ENCODE measurements at regions not wholly inside any gene's neighbourhood (a gene's known extent, or its start where the extent isn't known, plus 50 kb on each side); places are given as distances from the start of the nearest gene placed in this dataset.
"Not testable (repeated sequence)": the region's sequence is repeated elsewhere in the genome, so short reads cannot be mapped to it uniquely, and the experiment has no call there.

DNA sequence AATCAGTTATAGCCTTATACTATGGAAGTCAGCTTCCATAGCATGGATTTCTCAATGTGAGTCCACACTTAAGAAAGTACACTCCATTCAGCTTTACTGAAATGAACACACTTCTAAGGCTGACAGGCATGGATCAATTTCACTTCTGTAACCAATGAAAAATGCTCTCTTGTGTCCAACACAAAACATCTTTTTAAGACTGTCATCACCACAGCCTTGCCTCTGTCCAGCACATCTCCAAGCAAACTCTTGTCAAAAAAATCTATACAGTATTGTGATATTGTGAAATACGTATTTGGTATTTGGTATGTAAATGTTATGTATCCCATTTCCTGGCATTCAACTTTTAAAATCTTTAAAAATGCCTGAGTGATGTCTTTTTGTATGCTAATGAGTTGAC lies 208.7 kb downstream of the RAP2B start:
- no peak for DNase-seq (ENCODE audit: low read depth in 2 of 2)

DNA sequence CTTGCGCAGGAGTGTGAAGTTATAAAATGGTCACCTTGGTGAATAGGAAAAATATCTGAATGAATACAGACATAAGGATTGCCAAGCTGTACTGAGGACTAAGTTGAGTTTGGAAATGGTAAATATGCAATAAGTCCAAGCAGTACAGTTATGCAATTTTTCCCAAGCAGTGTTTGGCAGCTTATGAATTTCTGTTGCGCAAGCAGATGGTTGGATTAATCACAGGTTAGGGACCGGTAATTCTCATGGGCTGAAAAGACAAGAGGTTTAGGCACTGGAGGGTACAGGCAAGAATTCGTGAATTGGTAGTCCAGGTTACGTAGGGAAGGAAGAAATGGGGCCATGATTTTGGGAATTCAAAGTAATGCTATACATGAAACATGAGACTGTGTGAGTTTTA lies 210.3 kb downstream of the RAP2B start:
- DNase-seq (ENCODE audit: low read depth in 2 of 2): peak; percentile 35 to 36

DNA sequence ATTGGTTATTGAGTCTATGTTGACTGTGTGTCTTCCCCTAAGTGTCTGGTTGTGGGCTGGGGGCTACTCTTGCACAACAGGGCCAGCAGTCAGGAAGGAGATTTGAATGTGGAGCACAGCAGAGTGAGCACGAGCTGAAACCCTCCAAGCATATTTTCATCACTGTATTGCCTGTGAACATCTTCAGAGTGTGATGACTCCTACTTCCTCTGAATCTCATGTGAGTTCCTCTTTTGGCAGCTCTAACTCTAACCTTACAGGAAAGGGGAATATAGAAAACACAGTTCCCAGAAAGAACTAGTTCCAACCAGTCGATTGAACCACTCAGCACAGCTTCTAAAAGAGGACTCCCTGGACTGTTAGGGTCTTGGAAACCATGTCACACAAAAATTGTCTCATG lies 211.6 kb downstream of the RAP2B start:
- no peak for DNase-seq (ENCODE audit: low read depth in 2 of 2)

DNA sequence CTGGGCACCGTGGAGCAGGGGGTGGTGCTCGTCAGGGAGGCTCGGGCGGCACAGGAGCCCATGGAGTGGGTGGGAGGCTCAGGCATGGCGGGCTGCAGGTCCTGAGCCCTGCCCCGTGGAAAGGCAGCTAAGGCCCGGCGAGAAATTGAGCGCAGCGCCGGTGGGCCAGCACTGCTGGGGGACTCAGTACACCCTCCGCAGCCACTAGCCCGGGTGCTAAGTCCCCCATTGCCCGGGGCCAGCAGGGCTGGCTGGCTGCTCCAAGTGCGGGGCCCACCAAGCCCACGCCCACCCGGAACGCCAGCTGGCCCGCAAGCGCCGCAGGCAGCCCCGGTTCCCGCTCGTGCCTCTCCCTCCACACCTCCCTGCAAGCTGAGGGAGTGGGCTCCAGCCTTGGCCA lies 216.3 kb downstream of the RAP2B start:
- DNase-seq (ENCODE audit: low read depth in 2 of 2): not testable (repeated sequence)

DNA sequence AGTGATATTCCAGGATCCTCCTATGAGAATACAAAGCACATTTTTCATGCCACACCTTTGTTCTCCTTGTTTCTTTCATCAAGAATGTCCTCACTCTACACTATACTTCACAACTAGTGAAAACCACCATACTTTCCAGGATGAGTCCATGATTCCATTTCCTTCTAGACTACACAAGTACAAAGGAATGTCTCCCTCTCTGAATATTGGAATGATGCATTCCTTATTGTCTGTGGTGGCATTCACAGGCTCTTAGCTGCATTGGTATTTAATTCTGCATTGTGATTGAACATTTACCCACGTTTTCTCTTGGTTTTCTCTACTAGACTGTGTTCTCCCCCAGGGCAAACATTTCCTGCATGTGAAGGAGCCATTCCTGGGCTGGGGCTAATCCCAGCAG lies 217.5 kb downstream of the RAP2B start:
- DNase-seq (ENCODE audit: low read depth in 2 of 2): no peak

DNA sequence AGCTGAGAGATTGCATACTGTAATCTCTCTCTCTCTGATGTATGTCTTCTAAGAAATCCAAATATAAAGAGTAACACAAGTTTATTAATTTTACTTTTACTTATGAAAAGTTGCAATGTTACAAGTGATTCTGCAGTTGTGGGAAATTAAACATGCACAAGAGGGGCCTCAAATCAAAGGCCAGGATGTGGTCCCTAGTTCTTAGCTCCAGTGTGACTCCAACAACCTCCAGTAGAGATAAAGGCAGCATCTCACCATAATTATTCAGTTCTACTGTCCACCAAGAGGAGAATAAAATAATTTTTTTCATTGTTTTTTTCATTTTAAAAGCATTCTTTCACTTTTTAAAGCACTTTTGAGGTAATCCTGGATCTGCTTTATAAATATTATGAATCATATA lies 223.3 kb downstream of the RAP2B start:
- no peak for DNase-seq (ENCODE audit: low read depth in 2 of 2)

DNA sequence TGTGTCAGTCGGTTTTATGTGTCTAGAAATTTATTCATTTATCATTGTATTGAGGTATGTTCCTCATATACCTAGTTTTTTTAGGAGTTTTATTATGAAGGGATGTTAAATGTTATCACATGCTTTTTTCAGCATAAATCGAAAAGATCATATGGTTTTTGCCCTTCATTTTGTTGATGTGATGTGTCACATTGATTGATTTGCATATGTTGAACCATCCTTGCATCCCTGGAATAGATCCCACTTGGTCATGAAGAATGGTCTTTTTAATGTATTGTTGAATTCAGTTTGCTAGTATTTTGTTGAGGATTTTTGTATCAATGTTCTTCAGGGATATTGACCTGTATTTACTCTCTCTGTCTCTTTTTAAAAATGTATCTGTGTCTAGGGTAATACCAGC lies 230.3 kb downstream of the RAP2B start:
- DNase-seq (ENCODE audit: low read depth in 2 of 2): no peak

DNA sequence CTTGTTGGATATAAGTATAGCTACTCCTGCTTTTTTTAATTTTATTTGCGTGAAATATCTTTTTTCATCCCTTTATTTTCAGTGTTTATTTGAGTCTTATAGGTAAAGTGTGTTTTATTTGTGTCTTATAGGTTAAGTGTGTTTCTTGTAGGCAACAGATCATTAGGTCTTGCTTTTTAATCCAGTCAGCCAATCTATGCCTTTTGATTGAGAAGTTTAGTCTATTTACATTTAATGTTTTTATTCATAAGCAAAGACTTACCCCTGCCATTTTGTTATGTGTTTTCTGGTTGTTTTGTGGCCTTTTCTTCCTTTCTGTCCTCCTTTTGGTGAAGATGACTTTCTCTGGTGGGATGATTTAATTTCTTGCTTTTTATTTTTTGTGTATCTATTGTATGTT lies 232.0 kb downstream of the RAP2B start:
- DNase-seq (ENCODE audit: low read depth in 2 of 2): no peak

DNA sequence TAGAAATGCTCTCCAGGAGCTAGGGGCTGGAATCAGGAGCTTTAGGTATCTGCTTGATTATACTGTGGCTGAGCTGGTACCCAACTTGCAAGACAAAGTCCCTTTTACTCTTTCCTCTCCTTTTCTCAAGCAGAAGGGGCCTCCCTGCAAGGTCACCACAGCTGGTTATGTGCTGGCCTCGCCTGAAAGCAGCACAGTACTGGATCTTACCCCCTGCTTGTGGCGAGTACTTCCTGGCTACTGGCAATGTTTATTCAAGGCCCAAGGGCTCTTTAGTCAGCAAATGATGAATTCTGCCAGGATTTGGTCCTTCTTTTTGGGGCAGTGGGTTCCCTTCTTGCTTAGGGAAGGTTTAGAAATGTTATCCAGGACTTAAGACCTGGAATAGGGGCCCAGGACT lies 234.6 kb downstream of the RAP2B start:
- DNase-seq (ENCODE audit: low read depth in 2 of 2): no peak

DNA sequence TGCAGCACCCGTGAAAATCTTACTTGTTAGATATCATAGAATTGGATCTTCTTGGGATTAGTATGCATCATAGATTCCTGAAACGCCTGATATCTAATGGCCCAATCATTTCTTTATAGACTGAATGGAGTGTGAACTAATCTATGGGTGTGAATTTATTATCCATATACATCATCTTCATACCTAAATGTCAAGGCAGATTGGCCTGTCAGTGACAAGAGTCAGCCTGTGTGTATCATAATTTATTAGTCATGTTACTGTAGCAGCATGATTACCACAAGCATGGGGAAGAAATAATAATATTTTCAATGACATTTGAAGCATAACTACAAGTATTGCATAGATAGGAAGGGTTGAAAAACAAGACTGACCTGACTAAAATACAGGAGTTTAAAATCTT lies 235.8 kb downstream of the RAP2B start:
- DNase-seq (ENCODE audit: low read depth in 2 of 2): no peak

DNA sequence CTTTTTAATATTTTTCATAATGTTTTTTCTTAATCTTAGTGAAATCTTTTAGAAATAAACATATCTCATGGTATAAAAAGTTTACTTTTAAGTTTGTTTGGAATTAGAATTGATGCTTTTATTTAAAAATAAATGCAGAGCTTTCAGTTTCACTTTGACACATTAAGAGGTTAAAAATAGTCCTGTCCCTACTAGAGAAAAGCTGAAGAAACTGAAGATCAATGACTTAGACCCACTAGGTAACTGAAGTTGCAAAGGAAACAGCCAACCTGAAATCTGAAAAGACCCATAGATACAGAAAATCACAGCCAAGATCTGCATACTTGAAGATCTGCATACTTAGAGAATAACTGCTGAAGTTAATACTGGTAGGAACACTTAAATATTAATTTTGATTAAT lies 237.6 kb downstream of the RAP2B start:
- no peak for DNase-seq (ENCODE audit: low read depth in 2 of 2)

DNA sequence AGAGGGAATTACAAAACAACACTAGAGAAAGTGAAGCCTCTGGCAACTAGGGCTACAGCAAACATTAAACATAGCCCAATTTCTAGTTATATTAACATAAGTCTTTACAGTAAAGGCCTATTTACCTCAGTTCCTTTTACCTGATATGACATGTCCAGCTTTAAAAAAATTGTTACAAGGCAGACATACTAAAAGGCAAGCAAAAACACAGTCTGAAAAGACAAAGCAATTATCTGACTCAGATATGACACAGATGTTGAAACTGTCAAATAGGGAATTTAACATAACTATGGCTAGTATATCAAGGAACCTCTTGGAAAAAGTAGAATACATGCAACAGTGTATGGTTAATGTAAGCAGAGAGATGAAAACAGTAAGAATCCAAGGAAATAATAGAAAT lies 238.6 kb downstream of the RAP2B start:
- DNase-seq (ENCODE audit: low read depth in 2 of 2): no peak

DNA sequence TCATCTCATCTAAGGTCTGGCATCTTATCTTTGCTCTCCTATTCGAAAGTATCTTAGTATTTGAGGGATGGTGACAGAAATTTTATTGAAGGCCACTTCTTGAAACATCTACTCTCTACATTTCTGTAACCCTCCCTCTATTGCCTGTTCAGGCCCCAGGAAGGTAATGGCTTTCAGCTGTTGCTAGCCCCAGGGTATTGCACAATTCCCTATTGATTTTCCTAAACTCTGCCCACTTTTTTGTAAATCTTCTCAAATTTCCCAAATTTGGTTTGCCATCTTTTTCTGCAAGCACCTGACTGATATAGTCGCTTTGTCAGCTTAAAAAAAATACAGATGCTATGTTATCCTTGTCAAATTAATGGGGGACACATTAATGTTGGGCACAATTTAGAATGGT lies 242.1 kb downstream of the RAP2B start:
- no peak for DNase-seq (ENCODE audit: low read depth in 2 of 2)

DNA sequence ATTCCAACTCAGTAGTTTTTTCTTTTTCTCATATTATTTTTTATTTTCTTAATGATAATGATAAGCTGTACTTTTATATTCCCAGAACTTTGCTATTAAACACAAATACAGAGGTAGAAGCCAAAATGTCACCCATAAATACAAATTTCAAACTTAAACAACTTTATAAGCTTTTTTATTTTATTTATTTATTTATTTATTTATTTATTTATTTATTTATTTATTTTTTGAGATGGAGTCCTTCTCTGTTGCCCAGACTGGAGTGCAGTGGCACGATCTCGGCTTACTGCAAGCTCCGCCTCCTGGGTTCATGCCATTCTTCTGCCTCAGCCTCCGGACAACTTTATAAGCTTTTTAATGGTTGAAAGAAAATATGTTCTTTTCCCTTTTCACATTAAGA lies 243.3 kb downstream of the RAP2B start:
- not testable (repeated sequence) for DNase-seq (ENCODE audit: low read depth in 2 of 2)

DNA sequence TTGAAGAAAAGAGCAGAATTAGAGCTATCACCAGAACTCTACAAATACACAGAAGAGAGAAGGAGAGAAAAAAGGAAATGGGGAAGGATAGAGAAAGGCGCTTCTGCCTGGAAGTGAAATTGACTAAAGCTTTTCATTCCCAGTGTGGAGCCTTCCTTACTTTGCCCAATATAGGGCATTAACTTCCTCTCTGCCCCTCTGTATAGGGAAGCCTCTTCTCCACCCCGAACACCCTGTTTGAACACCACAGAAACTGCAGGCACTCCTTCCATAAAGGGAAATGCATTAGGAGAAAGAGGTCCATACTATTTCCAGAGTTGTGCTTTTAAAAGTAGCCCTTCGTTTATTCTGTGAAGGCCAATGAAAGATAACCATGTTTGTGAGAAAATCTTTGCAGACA lies 248.5 kb downstream of the RAP2B start:
- DNase-seq (ENCODE audit: low read depth in 2 of 2): no peak

DNA sequence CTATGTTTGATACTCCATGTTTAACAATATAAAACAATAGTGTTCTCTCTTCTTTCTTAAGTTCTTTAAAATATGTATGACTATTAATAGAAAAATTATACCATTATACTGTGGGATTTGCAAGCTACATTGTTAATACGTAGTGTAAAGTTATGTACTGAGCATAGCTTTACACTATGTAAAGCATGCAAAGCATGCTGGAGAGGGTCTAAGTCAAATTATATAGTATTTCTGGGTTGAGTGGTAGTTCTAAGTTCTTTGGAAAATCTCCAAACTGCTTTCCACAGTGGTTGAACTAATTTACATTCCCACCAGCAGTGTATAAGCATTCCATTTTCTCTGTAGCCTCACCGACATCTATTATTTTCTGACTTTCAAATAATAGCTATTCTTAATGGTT lies 253.0 kb downstream of the RAP2B start:
- DNase-seq (ENCODE audit: low read depth in 2 of 2): peak; percentile 45 to 55

DNA sequence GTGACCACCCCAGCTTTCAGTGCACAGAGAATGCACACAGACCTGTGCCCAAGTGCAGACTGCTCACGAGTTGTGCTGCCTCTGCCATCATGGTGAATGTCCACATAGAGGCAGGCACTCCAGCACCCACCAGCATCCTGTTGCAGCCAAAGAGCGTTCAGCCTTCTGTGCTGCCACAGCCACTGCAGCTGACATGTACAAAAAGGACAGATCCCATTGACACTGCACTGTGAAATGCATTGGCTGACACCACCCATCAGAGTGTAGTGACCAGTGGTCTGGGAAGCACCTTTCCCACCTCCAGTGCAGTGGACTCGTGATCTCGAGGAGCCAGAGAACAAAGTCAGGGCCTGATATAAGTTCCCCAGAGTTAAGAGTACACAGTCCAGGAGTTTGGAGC lies 260.3 kb downstream of the RAP2B start:
- DNase-seq (ENCODE audit: low read depth in 2 of 2): no peak

DNA sequence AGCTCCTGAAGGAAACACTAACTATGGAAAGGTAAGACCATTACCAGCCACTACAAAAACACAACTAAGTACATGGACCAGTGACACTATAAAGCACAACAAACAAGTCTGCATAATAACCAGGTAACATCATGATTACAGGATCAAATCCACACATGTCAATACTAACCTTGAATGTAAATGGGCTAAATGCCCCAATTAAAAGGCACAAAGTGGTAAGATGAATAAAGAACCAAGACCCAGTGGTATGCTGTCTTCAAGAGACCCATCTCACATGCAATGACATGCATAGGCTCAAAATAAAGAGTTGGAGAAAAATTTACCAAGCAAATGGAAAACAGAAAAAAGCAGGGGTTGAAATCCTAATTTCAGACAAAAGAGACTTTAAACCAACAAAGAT lies 261.8 kb downstream of the RAP2B start:
- DNase-seq (ENCODE audit: low read depth in 2 of 2): not testable (repeated sequence)

DNA sequence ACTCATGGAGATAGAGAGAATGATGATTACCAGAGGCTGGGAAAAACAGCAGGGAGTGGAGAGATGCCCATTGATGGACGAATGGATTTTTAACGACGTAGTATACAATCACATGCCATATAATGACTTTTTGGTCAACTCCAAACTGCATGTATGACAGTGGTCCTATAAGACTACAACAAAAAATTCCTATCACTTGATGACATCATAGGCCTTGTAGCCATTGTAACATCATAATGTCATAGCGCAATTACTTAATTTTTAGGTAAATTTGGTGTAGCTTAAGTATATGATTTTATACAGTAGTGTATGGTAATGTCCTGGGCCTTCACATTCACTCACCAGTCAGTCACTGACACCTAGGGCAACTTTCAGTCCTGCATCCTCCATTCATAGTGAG lies 264.3 kb downstream of the RAP2B start:
- no peak for DNase-seq (ENCODE audit: low read depth in 2 of 2)

DNA sequence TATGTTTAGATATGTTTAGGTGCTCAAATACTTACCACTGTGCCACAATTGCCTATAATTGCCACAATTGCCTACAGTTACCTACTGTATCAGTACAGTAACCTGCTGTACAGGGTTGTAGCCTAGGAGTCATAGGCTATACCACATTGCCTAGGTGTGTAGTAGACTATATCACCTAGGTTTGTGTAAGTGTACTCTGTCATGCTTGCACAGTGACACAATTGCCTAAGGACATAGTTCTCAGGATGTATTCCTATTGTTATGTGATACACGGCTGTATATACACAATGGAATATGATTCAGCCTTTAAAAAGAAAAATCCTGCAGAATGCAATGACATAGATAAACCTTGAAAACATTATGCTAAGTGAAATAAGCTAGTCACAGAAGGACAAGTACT lies 264.8 kb downstream of the RAP2B start:
- DNase-seq (ENCODE audit: low read depth in 2 of 2): no peak

DNA sequence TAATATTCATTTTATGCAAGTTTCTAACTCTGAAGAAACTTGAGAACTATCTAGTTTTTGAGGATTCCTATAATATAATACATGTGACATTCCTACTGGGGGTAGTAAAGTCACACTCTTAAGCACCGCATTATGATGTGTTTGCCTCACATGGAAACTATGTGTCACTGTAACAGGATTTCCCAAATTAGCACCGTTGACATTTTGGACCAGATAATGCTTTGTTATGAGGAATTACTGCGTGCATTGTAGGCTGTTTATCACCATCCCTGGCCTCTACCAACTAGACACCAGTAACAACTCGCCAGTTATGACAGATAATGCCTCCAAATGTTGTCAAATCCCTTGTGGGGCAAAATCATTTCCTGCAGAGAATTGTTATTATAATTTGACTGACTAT lies 267.8 kb downstream of the RAP2B start:
- no peak for DNase-seq (ENCODE audit: low read depth in 2 of 2)

DNA sequence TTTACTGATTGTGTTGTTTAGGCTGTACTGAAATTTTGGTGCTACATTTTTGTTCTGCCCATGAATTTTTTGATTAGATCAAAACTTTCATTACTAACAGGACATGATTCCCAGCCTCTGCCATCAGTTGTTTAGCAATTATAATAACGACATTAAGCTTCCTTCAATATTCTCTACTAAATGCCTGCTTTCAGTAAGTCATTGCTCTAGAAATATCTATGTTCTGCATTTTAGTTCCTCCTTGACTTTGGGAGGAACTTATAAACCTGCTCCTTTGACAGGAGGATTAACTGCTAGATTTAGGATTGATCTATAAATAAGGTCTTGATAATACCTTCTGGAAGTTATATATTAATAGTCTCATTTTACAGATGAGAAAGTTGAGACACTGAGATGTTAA lies 269.1 kb downstream of the RAP2B start:
- no peak for DNase-seq (ENCODE audit: low read depth in 2 of 2)

DNA sequence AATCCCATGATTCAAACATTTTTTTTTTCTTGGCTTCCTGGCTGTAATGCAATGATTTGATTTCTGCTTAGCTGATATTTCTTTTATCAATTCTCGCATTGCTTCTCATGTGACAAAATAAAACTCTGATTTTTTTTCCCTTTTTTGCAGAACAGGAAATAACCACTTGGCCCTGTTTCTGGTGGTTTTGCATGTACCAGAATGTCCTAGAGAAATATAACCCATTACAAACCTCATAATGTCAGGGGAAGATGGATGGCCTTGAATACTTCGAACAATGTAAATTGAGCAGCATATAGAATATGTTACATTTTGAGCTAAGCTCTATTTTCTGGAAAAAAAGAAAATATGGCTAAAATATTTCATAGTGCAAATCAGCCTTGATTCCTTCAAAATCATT lies 275.6 kb downstream of the RAP2B start:
- DNase-seq (ENCODE audit: low read depth in 2 of 2): no peak

DNA sequence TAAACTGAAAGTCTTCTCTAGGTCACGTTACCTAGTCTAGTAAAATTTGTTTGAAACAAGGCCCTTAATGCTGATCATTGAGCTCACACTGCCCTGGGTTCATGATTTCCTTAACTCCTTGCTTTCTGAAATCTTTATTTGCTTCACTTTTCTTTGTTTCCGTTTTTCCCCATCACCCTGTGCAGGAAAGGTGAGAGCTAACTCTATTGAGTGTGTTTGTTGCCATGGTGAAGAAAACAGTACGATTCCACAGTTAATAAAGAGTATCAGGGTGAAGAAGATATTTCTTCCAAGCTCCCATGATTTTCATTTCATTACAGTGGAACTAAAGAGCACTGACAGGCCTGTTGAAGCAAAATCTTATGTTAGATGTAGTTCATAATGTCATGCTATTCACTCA lies 276.2 kb downstream of the RAP2B start:
- DNase-seq (ENCODE audit: low read depth in 2 of 2): no peak

DNA sequence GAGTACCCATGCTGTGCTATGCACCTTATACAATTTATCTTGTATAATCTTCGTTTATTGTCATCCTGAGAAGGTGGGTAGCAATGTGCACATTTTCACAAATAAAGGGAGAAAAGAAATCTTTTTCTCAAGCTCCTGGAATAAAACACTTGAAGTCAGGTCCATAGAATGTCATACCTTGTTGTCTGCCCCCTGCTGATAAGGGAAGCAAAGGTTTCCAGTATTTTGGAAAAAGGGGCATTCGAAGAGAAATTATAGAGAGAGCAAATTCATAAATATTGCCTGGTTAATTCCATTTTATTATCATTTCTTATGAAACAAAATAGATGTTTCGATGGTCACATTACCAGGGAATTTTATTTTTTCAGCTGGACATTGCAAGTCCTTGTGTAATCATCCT lies 277.8 kb downstream of the RAP2B start:
- DNase-seq (ENCODE audit: low read depth in 2 of 2): no peak
